NT2/D1 (cell line): ENCODE measurements at regions not wholly inside any gene's neighbourhood (a gene's known extent, or its start where the extent isn't known, plus 50 kb on each side); places are given as distances from the start of the nearest gene placed in this dataset.

Experiments used
- YY1 ChIP-seq: IDR thresholded peaks from 2 replicates; pipeline ENCODE4 v1.6.1; 2011; ENCODE audit not compliant: insufficient read length, insufficient read depth
- ZNF274 ChIP-seq: IDR thresholded peaks from 2 replicates; pipeline ENCODE4 v1.6.1; 2011; ENCODE audit warnings: mild to moderate bottlenecking, low read depth, low read length

DNA sequence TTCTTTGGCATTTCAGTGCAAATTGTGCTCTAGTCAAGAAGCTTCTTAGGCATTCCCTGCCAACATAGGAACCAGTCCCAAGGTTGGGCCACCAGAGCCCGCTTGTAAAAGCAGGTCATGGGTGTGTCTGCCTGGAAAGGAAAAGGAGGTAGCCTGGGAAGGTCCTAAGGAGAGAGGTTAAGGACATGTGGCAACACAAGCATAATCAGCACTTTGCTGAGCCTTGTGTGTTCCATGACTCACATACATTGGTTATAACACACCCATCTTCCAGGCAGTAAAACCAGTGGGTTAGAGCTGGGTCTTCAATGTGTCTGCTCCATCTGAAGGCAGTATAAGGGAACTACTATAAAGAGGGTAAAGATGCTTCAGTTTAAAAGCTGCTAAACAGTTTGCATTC, 165.0 kb downstream of the FHIP1A start:
- TF ChIP-seq YY1 (no peak), ZNF274 (no peak)
